ENCODE measurements at regions not wholly inside any gene's neighbourhood (a gene's known extent, or its start where the extent isn't known, plus 50 kb on each side); places are given as distances from the start of the nearest gene placed in this dataset.

GRCh38 chr9:88193766-88194165, 55.5 kb upstream of the SPATA31C2 start:
- no peaks in the 10 kb centered on the region for H3K79me2 ChIP-seq (replicated peaks; ENCODE audit: insufficient read depth)
- Mint-ChIP-seq H3K27ac (no peak overlapping the region), H3K4me1 (peaks cover 31% of the 10 kb centered on the region), H3K27me3 (ENCODE audit: insufficient read depth, low read depth, poor library complexity) (peaks cover 6% of the 10 kb centered on the region), H3K4me3 (no peak overlapping the region), H3K9me3 (no peaks in the 10 kb centered on the region), H3K36me3 (ENCODE audit: low read depth) (no peaks in the 10 kb centered on the region)
- H3K4me2 ChIP-seq = no peak overlapping the region
- peaks cover 6% of the 10 kb centered on the region; the same call in 1 of the 2 replicates for H3K9me2 ChIP-seq (ENCODE audit: insufficient read depth)
- TF ChIP-seq JUNB (IDR thresholded peaks at IDR 0.05; ENCODE audit: unreplicated experiment) = no peak
- no peak for TF ChIP-seq CTCF (conservative IDR thresholded peaks at IDR 0.05; ENCODE audit: low read depth in 2 of 2)
- no peak for TF ChIP-seq ZNF331 (CRISPR knock-in tag; IDR thresholded peaks at IDR 0.05; ENCODE audit: low read depth)
- TF ChIP-seq POLR2AphosphoS5 (IDR thresholded peaks at IDR 0.05; ENCODE audit: low read depth) = no peak
- H3K36me3 ChIP-seq (ENCODE audit: insufficient read depth) = no peaks in the 10 kb centered on the region
- no peak for ATAC-seq
- H3K27me3 ChIP-seq (ENCODE audit: insufficient read depth) = no peaks in the 10 kb centered on the region
- DNase-seq (ENCODE audit: low spot score) = no peak
- peaks cover 25% of the 10 kb centered on the region for H3K4me1 ChIP-seq (ENCODE audit: insufficient read depth)
- H3K4me3 ChIP-seq = no peak overlapping the region
- H3K27ac ChIP-seq (ENCODE audit: low read depth) = no peak overlapping the region
- no peaks in the 10 kb centered on the region for H4K20me1 ChIP-seq (replicated peaks; ENCODE audit: insufficient read depth)
- no peak overlapping the region; the same call in 1 of the 2 replicates for H2AFZ ChIP-seq
- no peaks in the 10 kb centered on the region for H3F3A ChIP-seq (replicated peaks; ENCODE audit: low read depth)

- Histone ChIP-seq H3F3A (replicated peaks; ENCODE audit: low read depth) (no peaks in the 10 kb centered on the region), H3K36me3 (ENCODE audit: insufficient read depth) (no peaks in the 10 kb centered on the region), H3K9me2 (ENCODE audit: insufficient read depth) (peaks cover 6% of the 10 kb centered on the region; the same call in 1 of the 2 replicates), H2AFZ (no peak overlapping the region), H4K20me1 (replicated peaks; ENCODE audit: insufficient read depth) (no peaks in the 10 kb centered on the region), H3K79me2 (replicated peaks; ENCODE audit: insufficient read depth) (no peaks in the 10 kb centered on the region), H3K4me2 (no peak overlapping the region), H3K27ac (ENCODE audit: low read depth) (no peak overlapping the region), H3K4me1 (ENCODE audit: insufficient read depth) (peaks cover 7% of the 10 kb centered on the region), H3K27me3 (ENCODE audit: insufficient read depth) (no peaks in the 10 kb centered on the region), H3K4me3 (no peak overlapping the region)
- Mint-ChIP-seq H3K4me1 (peaks cover 10% of the 10 kb centered on the region), H3K9me3 (no peaks in the 10 kb centered on the region), H3K27ac (no peak overlapping the region), H3K36me3 (ENCODE audit: low read depth) (no peaks in the 10 kb centered on the region), H3K4me3 (no peak overlapping the region), H3K27me3 (ENCODE audit: insufficient read depth, low read depth, poor library complexity) (peaks cover 6% of the 10 kb centered on the region)
- ATAC-seq = no peak
- no peak for DNase-seq (ENCODE audit: low spot score)
- TF ChIP-seq CTCF (conservative IDR thresholded peaks at IDR 0.05; ENCODE audit: low read depth in 2 of 2) = no peak
- TF ChIP-seq ZNF114 (CRISPR knock-in tag; IDR thresholded peaks at IDR 0.05) = no peak
- TF ChIP-seq REST (IDR thresholded peaks at IDR 0.05; ENCODE audit: unreplicated experiment) = no peak
- no peak for TF ChIP-seq ZNF462 (CRISPR knock-in tag; IDR thresholded peaks at IDR 0.05)
- TF ChIP-seq NANOG (IDR thresholded peaks at IDR 0.05; ENCODE audit: borderline replicate concordance) = no peak
- TF ChIP-seq POLR2AphosphoS5 (IDR thresholded peaks at IDR 0.05; ENCODE audit: low read depth) = no peak
Observed at GRCh38 chr9:88191456-88191855, 53.2 kb upstream of the SPATA31C2 start.

Data from GM23338 (cell line).